Activated CD4-positive, alpha-beta T cell treated with anti-CD3 and anti-CD28 coated beads, Interleukin-2, amount 50 U/mL, for 24 hours (primary cell): ENCODE measurements at regions not wholly inside any gene's neighbourhood (a gene's known extent, or its start where the extent isn't known, plus 50 kb on each side); places are given as distances from the start of the nearest gene placed in this dataset.

Experiments
- DNase-seq, 2 donors: peaks; one replicate each; pipeline ENCODE4 v3.0.0-alpha.2; 2020; ENCODE audit warnings: low read depth in 1 of 2, low spot score in 1 of 2

GRCh38 chr2:122216071-122216470 lies 460.6 kb downstream of the TSN start:
- no peak for DNase-seq

GRCh38 chr2:122216901-122217300 lies 461.4 kb downstream of the TSN start:
- no peak for DNase-seq

GRCh38 chr2:122218596-122218995 lies 463.1 kb downstream of the TSN start:
- DNase-seq = no peak

GRCh38 chr2:122219504-122219903 lies 464.1 kb downstream of the TSN start:
- DNase-seq = no peak

GRCh38 chr2:122221665-122222064 lies 466.2 kb downstream of the TSN start:
- DNase-seq = no peak

- DNase-seq = no peak
These were observed 475.8 kb downstream of the TSN start for GRCh38 chr2:122231296-122231695.

GRCh38 chr2:122233372-122233771 lies 477.9 kb downstream of the TSN start:
- no peak for DNase-seq

GRCh38 chr2:122236152-122236874 lies 480.9 kb downstream of the TSN start:
- no peak for DNase-seq

GRCh38 chr2:122236925-122237324 lies 481.5 kb downstream of the TSN start:
- no peak for DNase-seq

GRCh38 chr2:122237450-122237849 lies 482.0 kb downstream of the TSN start:
- DNase-seq = no peak

GRCh38 chr2:122238006-122238559 lies 482.6 kb downstream of the TSN start:
- DNase-seq = no peak

- DNase-seq = no peak
These were observed 484.0 kb downstream of the TSN start for GRCh38 chr2:122239440-122239839.

- no peak for DNase-seq
These were observed 489.3 kb downstream of the TSN start for GRCh38 chr2:122244598-122245229.

GRCh38 chr2:122249673-122250072 lies 494.2 kb downstream of the TSN start:
- DNase-seq = no peak

- DNase-seq = no peak
These were observed 495.7 kb downstream of the TSN start for GRCh38 chr2:122251158-122251557.

- no peak for DNase-seq
These were observed 496.1 kb downstream of the TSN start for GRCh38 chr2:122251566-122251965.

- DNase-seq = no peak
These were observed 500.5 kb downstream of the TSN start for GRCh38 chr2:122255924-122256323.

- DNase-seq = no peak
These were observed 506.5 kb downstream of the TSN start for GRCh38 chr2:122261911-122262310.

GRCh38 chr2:122263746-122264145 lies 508.3 kb downstream of the TSN start:
- DNase-seq = no peak

GRCh38 chr2:122266636-122267035 lies 511.2 kb downstream of the TSN start:
- no peak for DNase-seq

GRCh38 chr2:122267947-122268346 lies 512.5 kb downstream of the TSN start:
- no peak for DNase-seq

GRCh38 chr2:122273785-122274419 lies 518.5 kb downstream of the TSN start:
- DNase-seq = no peak
